ENCODE measurements at regions not wholly inside any gene's neighbourhood (a gene's known extent, or its start where the extent isn't known, plus 50 kb on each side); places are given as distances from the start of the nearest gene placed in this dataset.

DNA sequence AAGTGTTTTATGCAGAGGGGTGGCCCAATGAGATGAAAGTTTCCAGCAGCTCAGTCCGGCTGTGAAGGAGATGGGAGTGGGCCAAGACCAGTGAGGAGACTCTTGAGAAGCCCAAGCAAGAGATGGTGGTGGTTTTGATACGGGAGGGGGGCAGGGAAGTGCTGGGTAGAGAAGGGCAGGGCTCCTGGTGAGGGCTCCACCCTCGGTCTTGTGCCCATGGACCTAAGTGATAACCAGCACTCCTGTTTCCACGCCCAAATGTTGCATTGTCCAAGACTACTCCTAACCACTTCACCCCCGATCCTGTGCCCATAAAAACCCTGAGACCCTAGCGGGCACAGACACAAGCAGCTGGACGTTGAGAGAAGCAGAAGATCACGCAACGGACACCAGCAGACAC, 140.9 kb downstream of the MIS18A start:
- ChIA-PET CTCF (no interaction called here), POLR2A (no interaction called here)
- DNase-seq = no peak
- H3K36me3 Mint-ChIP-seq = no peaks in the 10 kb centered on the region
- no peak overlapping the region for H3K27ac Mint-ChIP-seq
- H3K4me1 Mint-ChIP-seq (ENCODE audit: low read depth) = no peaks in the 10 kb centered on the region
- H3K9me3 Mint-ChIP-seq = peaks cover 2% of the 10 kb centered on the region
- no peak overlapping the region for H3K4me3 Mint-ChIP-seq
- intact Hi-C loops (cut with micrococcal nuclease) = no loop called here
- peaks cover 6% of the 10 kb centered on the region for H3K27me3 Mint-ChIP-seq

- intact Hi-C loops (cut with micrococcal nuclease) = no loop called here
- DNase-seq = no peak
- Mint-ChIP-seq H3K36me3 (no peaks in the 10 kb centered on the region), H3K27ac (no peak overlapping the region), H3K4me3 (no peak overlapping the region), H3K4me1 (ENCODE audit: low read depth) (no peaks in the 10 kb centered on the region), H3K9me3 (peaks cover 2% of the 10 kb centered on the region), H3K27me3 (peaks cover 6% of the 10 kb centered on the region)
- CTCF ChIA-PET = no interaction called here
- POLR2A ChIA-PET = no interaction called here
Measured at GRCh38 chr21:32137266-32137665, 141.6 kb downstream of the MIS18A start.

- DNase-seq = no peak
- POLR2A ChIA-PET = no interaction called here
- intact Hi-C loops (cut with micrococcal nuclease) = no loop called here
- Mint-ChIP-seq H3K4me3 (no peak overlapping the region), H3K4me1 (ENCODE audit: low read depth) (no peaks in the 10 kb centered on the region), H3K27ac (no peak overlapping the region), H3K27me3 (peaks cover 6% of the 10 kb centered on the region), H3K36me3 (no peaks in the 10 kb centered on the region), H3K9me3 (peaks cover 2% of the 10 kb centered on the region)
- CTCF ChIA-PET = no interaction called here
Measured at GRCh38 chr21:32136546-32136945, 142.3 kb downstream of the MIS18A start.

DNA sequence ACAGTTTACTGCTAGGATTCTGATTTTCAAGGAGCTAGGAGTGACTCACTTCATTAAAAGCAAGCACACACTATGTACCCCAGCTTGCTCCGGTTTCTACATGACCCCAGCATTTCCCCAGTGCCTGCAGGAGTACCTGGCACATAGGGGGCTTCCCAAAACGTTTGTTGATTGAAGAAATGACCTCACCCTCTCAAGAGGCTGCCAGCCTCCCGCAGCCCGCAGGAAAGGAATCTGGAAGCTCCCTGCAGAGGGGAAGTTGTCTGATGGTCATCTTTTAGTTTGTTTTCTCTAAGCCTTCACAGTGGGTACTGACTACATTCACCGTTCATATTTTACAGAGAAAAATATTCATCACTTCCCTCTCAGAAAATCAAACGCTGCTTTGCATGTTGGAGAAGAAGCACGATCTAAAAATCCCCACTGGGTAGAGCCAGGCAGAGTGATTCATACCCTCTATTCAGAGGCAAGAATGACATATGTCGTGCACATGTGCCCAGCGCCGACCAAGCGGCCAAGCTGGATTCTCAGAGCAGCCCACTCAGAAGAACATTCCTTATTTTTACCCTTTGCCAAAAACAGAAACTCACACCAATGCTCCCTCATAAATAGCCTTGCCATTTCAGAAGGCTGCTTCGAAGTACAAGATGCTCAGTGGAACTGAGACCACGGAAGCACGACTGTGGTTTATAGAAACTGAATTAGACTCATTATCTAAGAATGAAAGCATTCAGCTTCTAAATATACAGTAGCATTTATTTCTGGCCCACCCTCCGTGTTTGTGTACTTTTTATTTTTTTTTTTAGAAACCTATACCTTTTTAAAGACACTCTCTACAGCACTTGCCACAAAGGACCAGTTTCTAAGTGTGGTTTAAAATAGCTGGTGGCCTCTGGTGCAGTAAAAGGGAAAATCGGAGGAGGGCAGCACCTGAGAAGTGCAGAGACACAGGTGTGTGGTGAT, 143.2 kb downstream of the MIS18A start:
- Mint-ChIP-seq H3K27ac (no peak overlapping the region), H3K9me3 (peaks cover 2% of the 10 kb centered on the region), H3K4me1 (ENCODE audit: low read depth) (no peaks in the 10 kb centered on the region), H3K36me3 (no peaks in the 10 kb centered on the region), H3K4me3 (no peak overlapping the region), H3K27me3 (peaks cover 10% of the 10 kb centered on the region)
- POLR2A ChIA-PET = no interaction called here
- intact Hi-C loops (cut with micrococcal nuclease) = no loop called here
- no peak for DNase-seq
- CTCF ChIA-PET = no interaction called here

GRCh38 chr21:32134441-32135130, 144.3 kb downstream of the MIS18A start:
- H3K27ac Mint-ChIP-seq = no peak overlapping the region
- intact Hi-C loops (cut with micrococcal nuclease) = no loop called here
- ChIA-PET POLR2A (no interaction called here), CTCF (no interaction called here)
- H3K4me1 Mint-ChIP-seq (ENCODE audit: low read depth) = no peaks in the 10 kb centered on the region
- no peak for DNase-seq
- peaks cover 10% of the 10 kb centered on the region for H3K27me3 Mint-ChIP-seq
- H3K4me3 Mint-ChIP-seq = no peak overlapping the region
- H3K36me3 Mint-ChIP-seq = no peaks in the 10 kb centered on the region
- H3K9me3 Mint-ChIP-seq = peaks cover 2% of the 10 kb centered on the region

DNA sequence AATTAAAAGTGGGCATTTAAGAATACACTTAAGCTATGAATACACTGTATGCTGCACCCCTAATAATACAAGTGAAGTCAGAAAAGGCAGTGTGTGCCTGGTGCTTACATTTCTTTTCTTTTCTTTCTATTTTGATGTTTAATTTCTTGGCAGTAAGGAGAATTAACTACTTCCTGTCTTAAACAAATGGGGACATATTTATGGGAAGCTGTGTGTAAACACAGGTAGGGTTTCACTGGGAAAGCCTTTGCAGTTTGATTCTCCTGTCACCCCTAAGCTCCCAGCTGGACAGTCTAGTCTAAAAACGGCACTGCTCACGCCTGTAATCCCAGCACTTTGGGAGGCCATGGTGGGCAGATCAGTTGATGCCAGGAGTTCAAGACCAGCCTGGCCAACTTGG, 146.0 kb downstream of the MIS18A start:
- Mint-ChIP-seq H3K4me3 (no peak overlapping the region), H3K4me1 (ENCODE audit: low read depth) (no peaks in the 10 kb centered on the region), H3K27ac (no peak overlapping the region), H3K9me3 (peaks cover 2% of the 10 kb centered on the region), H3K36me3 (no peaks in the 10 kb centered on the region), H3K27me3 (peaks cover 10% of the 10 kb centered on the region)
- CTCF ChIA-PET = no interaction called here
- POLR2A ChIA-PET = no interaction called here
- intact Hi-C loops (cut with micrococcal nuclease) = no loop called here
- no peak for DNase-seq

DNA sequence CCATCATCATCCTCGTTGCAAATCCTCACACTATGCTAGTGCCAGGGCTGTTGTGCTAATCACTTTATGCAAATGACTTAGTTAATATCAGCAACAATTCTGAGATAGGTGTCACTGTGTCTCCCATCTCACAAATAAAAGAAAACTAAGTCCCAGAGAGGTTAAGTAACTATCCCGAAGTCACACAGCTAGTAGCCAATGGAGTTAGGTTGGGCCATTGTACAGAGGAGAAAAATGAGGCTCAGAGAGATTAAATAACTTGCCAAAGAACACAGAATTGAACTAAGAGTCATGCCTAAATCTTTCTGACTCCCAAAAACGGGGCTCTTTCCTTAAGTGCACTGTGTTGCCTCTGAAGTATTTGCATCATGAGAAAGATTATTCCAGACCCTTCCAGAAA, 146.4 kb downstream of the MIS18A start:
- intact Hi-C loops (cut with micrococcal nuclease) = no loop called here

DNA sequence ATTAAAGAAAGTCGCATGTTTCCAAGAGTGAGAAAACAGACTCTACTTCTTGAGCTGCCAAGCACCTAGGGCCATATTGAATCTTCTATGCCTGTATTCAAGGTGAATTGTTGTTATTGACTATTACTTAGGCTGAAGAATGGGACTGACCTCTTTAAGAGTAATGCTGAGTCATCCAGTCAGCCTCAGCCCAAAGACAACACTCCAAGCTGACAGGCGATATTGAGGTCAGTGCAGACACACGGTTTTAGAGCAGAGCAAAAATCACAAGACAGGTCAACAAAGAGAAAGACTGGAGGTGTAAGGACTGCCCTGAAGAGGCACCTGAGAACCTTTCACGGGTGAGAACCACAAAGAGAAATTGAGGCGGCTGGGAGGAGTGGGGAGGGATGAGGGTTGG, 146.9 kb downstream of the MIS18A start:
- intact Hi-C loops (cut with micrococcal nuclease) = no loop called here
- H3K4me1 Mint-ChIP-seq (ENCODE audit: low read depth) = no peaks in the 10 kb centered on the region
- H3K4me3 Mint-ChIP-seq = no peak overlapping the region
- DNase-seq = no peak
- ChIA-PET CTCF (no interaction called here), POLR2A (no interaction called here)
- peaks cover 1% of the 10 kb centered on the region for H3K9me3 Mint-ChIP-seq
- peaks cover 9% of the 10 kb centered on the region for H3K27me3 Mint-ChIP-seq
- H3K36me3 Mint-ChIP-seq = no peaks in the 10 kb centered on the region
- no peak overlapping the region for H3K27ac Mint-ChIP-seq

More for the DNA sequence above, 146.4 kb downstream of the MIS18A start:
- Mint-ChIP-seq H3K9me3 (peaks cover 2% of the 10 kb centered on the region), H3K36me3 (no peaks in the 10 kb centered on the region), H3K4me3 (no peak overlapping the region), H3K27me3 (peaks cover 9% of the 10 kb centered on the region), H3K4me1 (ENCODE audit: low read depth) (no peaks in the 10 kb centered on the region), H3K27ac (no peak overlapping the region)
- POLR2A ChIA-PET = no interaction called here
- CTCF ChIA-PET = no interaction called here
- no peak for DNase-seq

GRCh38 chr21:32131164-32131563, 147.7 kb downstream of the MIS18A start:
- Mint-ChIP-seq H3K4me1 (ENCODE audit: low read depth) (no peaks in the 10 kb centered on the region), H3K9me3 (no peaks in the 10 kb centered on the region), H3K27me3 (peaks cover 12% of the 10 kb centered on the region), H3K4me3 (no peak overlapping the region), H3K36me3 (no peaks in the 10 kb centered on the region), H3K27ac (no peak overlapping the region)
- ChIA-PET CTCF (no interaction called here), POLR2A (no interaction called here)
- no peak for DNase-seq
- intact Hi-C loops (cut with micrococcal nuclease) = no loop called here

GRCh38 chr21:32130031-32130891, 148.6 kb downstream of the MIS18A start:
- no peak overlapping the region for H3K4me3 Mint-ChIP-seq
- ChIA-PET POLR2A (no interaction called here), CTCF (no interaction called here)
- H3K9me3 Mint-ChIP-seq = no peaks in the 10 kb centered on the region
- intact Hi-C loops (cut with micrococcal nuclease) = no loop called here
- no peaks in the 10 kb centered on the region for H3K4me1 Mint-ChIP-seq (ENCODE audit: low read depth)
- peaks cover 16% of the 10 kb centered on the region for H3K27me3 Mint-ChIP-seq
- no peak for DNase-seq
- no peak overlapping the region for H3K27ac Mint-ChIP-seq
- H3K36me3 Mint-ChIP-seq = no peaks in the 10 kb centered on the region

- Mint-ChIP-seq H3K9me3 (peaks cover 2% of the 10 kb centered on the region), H3K27me3 (peaks cover 12% of the 10 kb centered on the region), H3K4me1 (ENCODE audit: low read depth) (no peaks in the 10 kb centered on the region), H3K4me3 (no peak overlapping the region), H3K27ac (no peak overlapping the region), H3K36me3 (no peaks in the 10 kb centered on the region)
- ChIA-PET POLR2A (no interaction called here), CTCF (no interaction called here)
- DNase-seq = no peak
- intact Hi-C loops (cut with micrococcal nuclease) = no loop called here
Measured at GRCh38 chr21:32127081-32127480, 151.8 kb downstream of the MIS18A start.

DNA sequence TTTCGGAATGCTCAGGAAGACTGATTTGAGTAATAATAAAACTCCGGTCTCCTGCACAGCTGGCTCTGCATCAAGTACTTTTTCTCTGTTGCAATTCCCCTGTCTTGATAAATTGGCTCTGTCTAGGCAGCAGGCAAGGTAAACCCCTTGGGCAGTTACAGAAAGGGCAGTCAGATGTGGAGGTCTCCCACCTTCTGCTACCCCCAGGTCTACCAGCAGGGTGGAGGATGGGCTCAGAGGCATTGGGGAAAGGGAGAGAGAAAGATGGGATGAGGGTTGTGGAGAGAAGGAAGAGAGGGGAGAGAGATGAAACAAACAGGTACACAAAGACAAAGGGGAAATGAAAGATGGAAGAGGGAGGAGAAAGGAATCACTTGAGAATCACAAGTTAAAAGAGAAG, 156.8 kb downstream of the MIS18A start:
- ChIA-PET CTCF (no interaction called here), POLR2A (no interaction called here)
- Mint-ChIP-seq H3K9me3 (peaks cover 6% of the 10 kb centered on the region), H3K27me3 (peaks cover 9% of the 10 kb centered on the region), H3K36me3 (no peaks in the 10 kb centered on the region), H3K27ac (no peak overlapping the region), H3K4me1 (ENCODE audit: low read depth) (no peaks in the 10 kb centered on the region), H3K4me3 (no peak overlapping the region)
- no peak for DNase-seq
- intact Hi-C loops (cut with micrococcal nuclease) = no loop called here
